OCI-LY1 (cell line): ENCODE measurements at regions not wholly inside any gene's neighbourhood (a gene's known extent, or its start where the extent isn't known, plus 50 kb on each side); places are given as distances from the start of the nearest gene placed in this dataset.

Source experiments
- H2AFZ ChIP-seq: fragments of 200-600 bp; sonication (generic), shearing (Covaris generic); 2 replicates; pipeline ENCODE4 v1.6.0; 2014; ENCODE audit warnings: antibody characterized with exemption, mild to moderate bottlenecking, low read length
- H3F3A ChIP-seq: fragments of 200-600 bp; sonication (generic), shearing (Covaris generic); 2 replicates; pipeline ENCODE4 v1.6.0; 2014; ENCODE audit warnings: mild to moderate bottlenecking, antibody characterized with exemption, low read length, moderate library complexity; ENCODE audit not compliant: insufficient read depth
- H3K27ac ChIP-seq: fragments of 200-600 bp; sonication (generic); 2 replicates; pipeline ENCODE4 v1.5.1; 2014; ENCODE audit warnings: low read length, mixed run types, mild to moderate bottlenecking, low read depth; ENCODE audit not compliant: poor library complexity, severe bottlenecking
- H3K27me3 ChIP-seq: fragments of 200-600 bp; sonication (generic); 2 replicates; pipeline ENCODE4 v1.6.0; 2014; ENCODE audit warnings: antibody characterized with exemption, mild to moderate bottlenecking, low read length, moderate library complexity; ENCODE audit not compliant: insufficient read depth
- H3K36me3 ChIP-seq: fragments of 200-600 bp; sonication (generic); 2 replicates; pipeline ENCODE4 v1.6.1; 2014; ENCODE audit warnings: mild to moderate bottlenecking, antibody characterized with exemption, low read length, moderate library complexity, mixed read lengths; ENCODE audit not compliant: insufficient read depth
- H3K4me1 ChIP-seq: fragments of 200-600 bp; sonication (generic); 2 replicates; pipeline ENCODE4 v1.5.1; 2014; ENCODE audit warnings: mild to moderate bottlenecking, low read length, moderate library complexity; ENCODE audit not compliant: insufficient read depth, severe bottlenecking
- H3K4me2 ChIP-seq: fragments of 200-600 bp; sonication (generic), shearing (Covaris generic); 2 replicates; pipeline ENCODE4 v1.6.1; 2014; ENCODE audit warnings: low read length
- H3K4me3 ChIP-seq: fragments of 200-600 bp; sonication (generic); 2 replicates; pipeline ENCODE4 v1.5.1; 2014; ENCODE audit warnings: low read length, low read depth, mild to moderate bottlenecking, mixed read lengths; ENCODE audit not compliant: poor library complexity, severe bottlenecking
- H3K79me2 ChIP-seq: fragments of 200-600 bp; shearing (Covaris generic); 2 replicates; pipeline ENCODE4 v1.6.1; 2016; ENCODE audit warnings: mixed run types, low read length, mixed read lengths; ENCODE audit not compliant: insufficient read depth
- H3K9ac ChIP-seq: fragments of 200-600 bp; sonication (generic), shearing (Covaris generic); 2 replicates; pipeline ENCODE4 v1.6.1; 2014; ENCODE audit warnings: mild to moderate bottlenecking, low read length, mixed read lengths
- H3K9me2 ChIP-seq: fragments of 200-600 bp; sonication (generic), shearing (Covaris generic); 2 replicates; pipeline ENCODE4 v1.6.1; 2014; ENCODE audit warnings: low read depth, mild to moderate bottlenecking, low read length, mixed read lengths
- H3K9me3 ChIP-seq: fragments of 200-600 bp; shearing (Covaris generic); 2 replicates; pipeline ENCODE4 v1.6.1; 2014; ENCODE audit warnings: low read length, mixed read lengths
- H4K20me1 ChIP-seq: fragments of 200-600 bp; sonication (generic), shearing (Covaris generic); 2 replicates; pipeline ENCODE4 v1.6.0; 2016; ENCODE audit warnings: mild to moderate bottlenecking, low read length; ENCODE audit not compliant: insufficient read depth
- EZH2 ChIP-seq: fragments of 200-600 bp; sonication (generic), shearing (Covaris generic); IDR thresholded peaks from 2 replicates; pipeline ENCODE4 v1.8.0; 2017; ENCODE audit warnings: borderline replicate concordance, mixed run types, mild to moderate bottlenecking, antibody characterized with exemption, low read length, moderate library complexity, mixed read lengths
- TF ChIP-seq, protein P1 (sequence below): fragments of 200-600 bp; sonication (generic), shearing (Covaris generic); IDR thresholded peaks from 2 replicates; pipeline ENCODE4 v1.5.1; 2017; ENCODE audit warnings: mild to moderate bottlenecking, antibody characterized with exemption, low read length, moderate library complexity, mixed read lengths

DNA sequence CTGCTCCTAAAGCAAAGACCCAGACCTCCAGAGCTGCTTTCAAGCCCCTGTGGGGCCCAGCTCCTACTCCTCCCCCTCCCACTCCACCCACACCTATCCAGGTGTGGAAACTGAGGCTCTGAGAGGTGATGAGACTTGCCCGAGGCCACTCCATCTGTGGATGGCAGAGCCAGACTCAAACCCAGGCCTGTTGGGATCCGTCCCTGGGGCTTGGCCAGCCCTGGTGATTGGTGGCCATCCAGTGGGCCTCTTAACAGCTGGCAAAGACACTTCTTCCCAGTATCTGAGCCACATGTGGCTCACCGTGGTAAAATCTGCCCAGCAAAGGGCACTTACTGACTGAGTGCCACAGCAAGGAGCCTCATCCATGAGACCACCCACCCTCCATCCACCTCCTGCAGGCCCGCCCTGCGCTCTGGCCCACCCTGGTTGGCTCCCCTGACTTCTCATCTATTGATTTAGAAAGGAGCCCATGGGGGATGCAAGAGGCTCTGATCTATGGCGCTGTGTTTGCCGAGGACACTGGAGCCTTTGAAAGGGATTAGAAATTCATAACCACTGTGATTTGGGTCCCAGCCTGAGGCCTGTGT is 398.5 kb downstream of the PTPRU start:
- Histone ChIP-seq H3K4me3 (no peak overlapping the region), H3K9ac (no peak overlapping the region), H3K27me3 (peaks cover 4% of the 10 kb centered on the region; the same call in 1 of the 2 replicates), H3K9me2 (no peaks in the 10 kb centered on the region), H3K79me2 (no peaks in the 10 kb centered on the region), H2AFZ (no peak overlapping the region), H4K20me1 (no peaks in the 10 kb centered on the region), H3K9me3 (no peaks in the 10 kb centered on the region), H3F3A (no peaks in the 10 kb centered on the region), H3K36me3 (no peaks in the 10 kb centered on the region), H3K27ac (no peak overlapping the region), H3K4me2 (no peak overlapping the region), H3K4me1 (no peaks in the 10 kb centered on the region)
- no peak for TF ChIP-seq EZH2
- TF ChIP-seq, protein P1, sequence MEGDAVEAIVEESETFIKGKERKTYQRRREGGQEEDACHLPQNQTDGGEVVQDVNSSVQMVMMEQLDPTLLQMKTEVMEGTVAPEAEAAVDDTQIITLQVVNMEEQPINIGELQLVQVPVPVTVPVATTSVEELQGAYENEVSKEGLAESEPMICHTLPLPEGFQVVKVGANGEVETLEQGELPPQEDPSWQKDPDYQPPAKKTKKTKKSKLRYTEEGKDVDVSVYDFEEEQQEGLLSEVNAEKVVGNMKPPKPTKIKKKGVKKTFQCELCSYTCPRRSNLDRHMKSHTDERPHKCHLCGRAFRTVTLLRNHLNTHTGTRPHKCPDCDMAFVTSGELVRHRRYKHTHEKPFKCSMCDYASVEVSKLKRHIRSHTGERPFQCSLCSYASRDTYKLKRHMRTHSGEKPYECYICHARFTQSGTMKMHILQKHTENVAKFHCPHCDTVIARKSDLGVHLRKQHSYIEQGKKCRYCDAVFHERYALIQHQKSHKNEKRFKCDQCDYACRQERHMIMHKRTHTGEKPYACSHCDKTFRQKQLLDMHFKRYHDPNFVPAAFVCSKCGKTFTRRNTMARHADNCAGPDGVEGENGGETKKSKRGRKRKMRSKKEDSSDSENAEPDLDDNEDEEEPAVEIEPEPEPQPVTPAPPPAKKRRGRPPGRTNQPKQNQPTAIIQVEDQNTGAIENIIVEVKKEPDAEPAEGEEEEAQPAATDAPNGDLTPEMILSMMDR = no peak

DNA sequence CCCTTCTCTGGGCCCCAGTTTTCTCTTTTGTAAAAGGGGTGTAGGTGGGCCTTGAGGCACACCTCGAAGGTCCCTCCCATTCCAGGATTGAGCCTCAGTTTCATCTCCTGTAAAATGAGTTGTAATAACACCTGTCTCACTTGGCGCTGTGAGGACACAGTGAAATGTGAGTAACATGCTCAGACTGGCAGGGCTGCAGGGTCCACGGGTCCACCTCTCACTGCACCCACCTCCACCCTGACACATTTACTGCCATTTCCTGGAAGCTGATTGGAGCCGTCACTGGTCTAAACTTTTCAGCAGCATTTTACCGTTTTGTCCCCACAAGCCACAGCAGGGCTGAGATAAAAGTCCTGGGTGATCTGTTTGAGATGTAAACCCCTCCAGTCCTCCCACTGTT is 398.0 kb downstream of the PTPRU start:
- H3K27ac ChIP-seq = no peak overlapping the region
- H3K36me3 ChIP-seq = no peaks in the 10 kb centered on the region
- no peak overlapping the region for H2AFZ ChIP-seq
- H3K79me2 ChIP-seq = no peaks in the 10 kb centered on the region
- no peaks in the 10 kb centered on the region for H3K9me2 ChIP-seq
- no peaks in the 10 kb centered on the region for H3K4me1 ChIP-seq
- H4K20me1 ChIP-seq = no peaks in the 10 kb centered on the region
- H3K27me3 ChIP-seq = peaks cover 4% of the 10 kb centered on the region; the same call in 1 of the 2 replicates
- no peak overlapping the region for H3K4me3 ChIP-seq
- H3K4me2 ChIP-seq = no peak overlapping the region
- no peaks in the 10 kb centered on the region for H3K9me3 ChIP-seq
- no peak overlapping the region for H3K9ac ChIP-seq
- TF ChIP-seq EZH2 = no peak
- TF ChIP-seq, protein P1 = no peak
- no peaks in the 10 kb centered on the region for H3F3A ChIP-seq

DNA sequence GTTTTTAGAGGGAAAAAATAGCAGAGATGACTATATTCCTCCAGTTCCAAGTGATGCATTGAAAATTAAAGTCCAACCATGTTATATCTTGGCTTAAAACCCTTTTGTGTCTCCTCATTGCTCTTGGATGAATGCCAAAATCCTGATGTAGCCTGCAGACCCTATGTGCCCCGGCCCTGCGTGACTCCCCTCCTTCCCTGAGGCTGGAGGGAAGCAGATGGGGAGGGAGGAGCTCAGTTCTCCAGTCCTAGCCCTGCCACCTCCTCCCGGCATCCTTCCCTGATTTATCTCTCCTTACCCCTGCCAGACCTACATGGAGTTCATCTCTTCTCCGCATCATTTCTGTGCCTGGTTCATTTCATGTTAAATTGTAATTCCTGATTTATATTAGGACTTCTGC is 397.4 kb downstream of the PTPRU start:
- no peak overlapping the region for H2AFZ ChIP-seq
- H3K27ac ChIP-seq = no peak overlapping the region
- H3K79me2 ChIP-seq = no peaks in the 10 kb centered on the region
- no peaks in the 10 kb centered on the region for H3K4me1 ChIP-seq
- H3K4me3 ChIP-seq = no peak overlapping the region
- H3K9me2 ChIP-seq = no peaks in the 10 kb centered on the region
- H3K9ac ChIP-seq = no peak overlapping the region
- TF ChIP-seq, protein P1 = no peak
- no peak for TF ChIP-seq EZH2
- H3K4me2 ChIP-seq = no peak overlapping the region
- H3K9me3 ChIP-seq = no peaks in the 10 kb centered on the region
- H3K27me3 ChIP-seq = peaks cover 4% of the 10 kb centered on the region; the same call in 1 of the 2 replicates
- H3K36me3 ChIP-seq = no peaks in the 10 kb centered on the region
- no peaks in the 10 kb centered on the region for H3F3A ChIP-seq
- H4K20me1 ChIP-seq = no peaks in the 10 kb centered on the region
